Nephron progenitor cell (in vitro differentiated cells): ENCODE measurements at regions not wholly inside any gene's neighbourhood (a gene's known extent, or its start where the extent isn't known, plus 50 kb on each side); places are given as distances from the start of the nearest gene placed in this dataset.
"Not testable (repeated sequence)": the region's sequence is repeated elsewhere in the genome, so short reads cannot be mapped to it uniquely, and the experiment has no call there.

Experiments used
- DNase-seq: peaks from one replicate; pipeline ENCODE4 v3.0.0; 2021
- H3K27ac Mint-ChIP-seq: 2 replicates; pipeline ENCODE4 v1.8.0; 2021; ENCODE audit warnings: mild to moderate bottlenecking, moderate library complexity, mixed read lengths
- H3K27me3 Mint-ChIP-seq: 2 replicates; pipeline ENCODE4 v1.8.0; 2021; ENCODE audit warnings: mild to moderate bottlenecking, low read depth, mixed read lengths; ENCODE audit not compliant: poor library complexity
- H3K36me3 Mint-ChIP-seq: 2 replicates; pipeline ENCODE4 v1.8.0; 2021; ENCODE audit warnings: low read depth, mixed read lengths
- H3K4me1 Mint-ChIP-seq: 2 replicates; pipeline ENCODE4 v1.8.0; 2021; ENCODE audit warnings: mixed read lengths
- H3K4me3 Mint-ChIP-seq: 2 replicates; pipeline ENCODE4 v1.8.0; 2021; ENCODE audit warnings: mild to moderate bottlenecking, moderate library complexity, mixed read lengths
- H3K9me3 Mint-ChIP-seq: 2 replicates; pipeline ENCODE4 v1.8.0; 2021; ENCODE audit warnings: mild to moderate bottlenecking, moderate library complexity, mixed read lengths
- TF ChIP-seq, protein P1 (sequence below): fragments of 200-600 bp; sonication (generic); IDR thresholded peaks from 2 replicates; pipeline ENCODE4 v1.5.0; 2021; ENCODE audit warnings: antibody characterized with exemption

- no peak for DNase-seq
- no peaks in the 10 kb centered on the region for H3K27me3 Mint-ChIP-seq
- H3K4me1 Mint-ChIP-seq: peaks cover 65% of the 10 kb centered on the region
- H3K4me3 Mint-ChIP-seq: no peak overlapping the region
- peak overlapping the region; percentile 25 for H3K27ac Mint-ChIP-seq
- TF ChIP-seq, protein P1, sequence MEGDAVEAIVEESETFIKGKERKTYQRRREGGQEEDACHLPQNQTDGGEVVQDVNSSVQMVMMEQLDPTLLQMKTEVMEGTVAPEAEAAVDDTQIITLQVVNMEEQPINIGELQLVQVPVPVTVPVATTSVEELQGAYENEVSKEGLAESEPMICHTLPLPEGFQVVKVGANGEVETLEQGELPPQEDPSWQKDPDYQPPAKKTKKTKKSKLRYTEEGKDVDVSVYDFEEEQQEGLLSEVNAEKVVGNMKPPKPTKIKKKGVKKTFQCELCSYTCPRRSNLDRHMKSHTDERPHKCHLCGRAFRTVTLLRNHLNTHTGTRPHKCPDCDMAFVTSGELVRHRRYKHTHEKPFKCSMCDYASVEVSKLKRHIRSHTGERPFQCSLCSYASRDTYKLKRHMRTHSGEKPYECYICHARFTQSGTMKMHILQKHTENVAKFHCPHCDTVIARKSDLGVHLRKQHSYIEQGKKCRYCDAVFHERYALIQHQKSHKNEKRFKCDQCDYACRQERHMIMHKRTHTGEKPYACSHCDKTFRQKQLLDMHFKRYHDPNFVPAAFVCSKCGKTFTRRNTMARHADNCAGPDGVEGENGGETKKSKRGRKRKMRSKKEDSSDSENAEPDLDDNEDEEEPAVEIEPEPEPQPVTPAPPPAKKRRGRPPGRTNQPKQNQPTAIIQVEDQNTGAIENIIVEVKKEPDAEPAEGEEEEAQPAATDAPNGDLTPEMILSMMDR: no peak
- H3K36me3 Mint-ChIP-seq: peaks cover 44% of the 10 kb centered on the region
- peaks cover 3% of the 10 kb centered on the region for H3K9me3 Mint-ChIP-seq
These were observed 88.8 kb upstream of the DMRT1 start for GRCh38 chr9:752681-753200.

GRCh38 chr9:753734-754133 is 87.8 kb upstream of the DMRT1 start:
- H3K27ac Mint-ChIP-seq, H3K4me3 Mint-ChIP-seq, H3K27me3 Mint-ChIP-seq, H3K9me3 Mint-ChIP-seq, DNase-seq: not testable (repeated sequence)
- Mint-ChIP-seq H3K36me3 (peaks cover 34% of the 10 kb centered on the region), H3K4me1 (peaks cover 58% of the 10 kb centered on the region)

- TF ChIP-seq, protein P1: no peak
- H3K36me3 Mint-ChIP-seq: peaks cover 29% of the 10 kb centered on the region
- H3K27me3 Mint-ChIP-seq: no peaks in the 10 kb centered on the region
- peak overlapping the region; percentile 68 for H3K27ac Mint-ChIP-seq
- H3K4me3 Mint-ChIP-seq: no peak overlapping the region
- H3K4me1 Mint-ChIP-seq: peaks cover 52% of the 10 kb centered on the region
- DNase-seq: no peak
- H3K9me3 Mint-ChIP-seq: peaks cover 3% of the 10 kb centered on the region
These were observed 87.2 kb upstream of the DMRT1 start for GRCh38 chr9:754150-754931.

GRCh38 chr9:755454-756381 is 85.8 kb upstream of the DMRT1 start:
- TF ChIP-seq, protein P1: no peak
- H3K27me3 Mint-ChIP-seq: peaks cover 5% of the 10 kb centered on the region
- H3K9me3 Mint-ChIP-seq: peaks cover 3% of the 10 kb centered on the region
- no peak overlapping the region for H3K4me3 Mint-ChIP-seq
- no peak overlapping the region for H3K27ac Mint-ChIP-seq
- DNase-seq: no peak
- H3K36me3 Mint-ChIP-seq: peaks cover 29% of the 10 kb centered on the region
- peaks cover 40% of the 10 kb centered on the region for H3K4me1 Mint-ChIP-seq

DNA sequence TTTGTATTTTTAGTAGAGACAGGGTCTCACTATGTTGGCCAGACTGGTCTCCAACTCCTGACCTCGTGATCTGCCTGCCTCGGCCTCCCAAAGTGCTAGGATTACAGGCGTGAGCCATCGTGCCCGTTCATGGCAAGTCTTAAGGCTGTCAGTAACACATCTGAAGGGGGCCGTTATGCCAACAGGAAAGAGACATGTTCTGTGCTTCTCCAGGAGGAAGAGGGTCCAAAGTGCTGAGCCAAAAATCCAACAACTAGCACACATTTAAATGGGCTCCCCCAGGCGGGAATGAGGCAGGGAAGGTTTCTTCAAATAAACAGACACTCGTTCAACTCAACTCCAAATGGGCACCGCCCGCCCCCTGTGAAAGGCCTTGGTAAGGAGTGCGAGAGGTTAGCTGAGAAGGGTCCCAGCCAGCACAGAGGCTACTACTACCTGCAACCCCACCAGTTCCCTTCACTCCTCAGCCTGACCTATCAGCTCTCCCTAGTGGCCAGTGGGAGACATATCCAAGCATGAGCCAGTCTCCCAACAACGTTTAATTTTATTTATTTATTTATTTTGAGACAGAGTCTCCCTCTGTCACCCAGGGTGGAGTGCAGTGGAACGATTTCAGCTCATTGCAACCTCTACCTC is 84.1 kb upstream of the DMRT1 start:
- Mint-ChIP-seq H3K27ac (no peak overlapping the region), H3K9me3 (peaks cover 3% of the 10 kb centered on the region), H3K27me3 (peaks cover 7% of the 10 kb centered on the region), H3K36me3 (peaks cover 17% of the 10 kb centered on the region), H3K4me3 (no peak overlapping the region), H3K4me1 (peaks cover 25% of the 10 kb centered on the region)
- peak; percentile 8 for DNase-seq
- TF ChIP-seq, protein P1: peak; percentile 43

GRCh38 chr9:758146-758545 is 83.4 kb upstream of the DMRT1 start:
- H3K27ac Mint-ChIP-seq: no peak overlapping the region
- TF ChIP-seq, protein P1: no peak
- no peak for DNase-seq
- H3K9me3 Mint-ChIP-seq: peaks cover 3% of the 10 kb centered on the region
- H3K36me3 Mint-ChIP-seq: peaks cover 11% of the 10 kb centered on the region
- H3K4me3 Mint-ChIP-seq: no peak overlapping the region
- H3K4me1 Mint-ChIP-seq: peaks cover 22% of the 10 kb centered on the region
- H3K27me3 Mint-ChIP-seq: peaks cover 11% of the 10 kb centered on the region
